OCI-LY1 (cell line): ENCODE measurements at regions not wholly inside any gene's neighbourhood (a gene's known extent, or its start where the extent isn't known, plus 50 kb on each side); places are given as distances from the start of the nearest gene placed in this dataset.

ENCODE experiments used
- CTCF ChIP-seq: fragments of 200-600 bp; sonication (generic), shearing (Covaris generic); IDR thresholded peaks from 2 replicates; pipeline ENCODE4 v1.5.1; 2017; ENCODE audit warnings: mild to moderate bottlenecking, antibody characterized with exemption, low read length, moderate library complexity, mixed read lengths
- EZH2 ChIP-seq: fragments of 200-600 bp; sonication (generic), shearing (Covaris generic); IDR thresholded peaks from 2 replicates; pipeline ENCODE4 v1.8.0; 2017; ENCODE audit warnings: borderline replicate concordance, mixed run types, mild to moderate bottlenecking, antibody characterized with exemption, low read length, moderate library complexity, mixed read lengths

- TF ChIP-seq CTCF (no peak), EZH2 (no peak)
Observed at GRCh38 chr14:43039881-43040280, 1433.2 kb downstream of the LRFN5 start.
